ENCODE measurements at regions not wholly inside any gene's neighbourhood (a gene's known extent, or its start where the extent isn't known, plus 50 kb on each side); places are given as distances from the start of the nearest gene placed in this dataset.

DNA sequence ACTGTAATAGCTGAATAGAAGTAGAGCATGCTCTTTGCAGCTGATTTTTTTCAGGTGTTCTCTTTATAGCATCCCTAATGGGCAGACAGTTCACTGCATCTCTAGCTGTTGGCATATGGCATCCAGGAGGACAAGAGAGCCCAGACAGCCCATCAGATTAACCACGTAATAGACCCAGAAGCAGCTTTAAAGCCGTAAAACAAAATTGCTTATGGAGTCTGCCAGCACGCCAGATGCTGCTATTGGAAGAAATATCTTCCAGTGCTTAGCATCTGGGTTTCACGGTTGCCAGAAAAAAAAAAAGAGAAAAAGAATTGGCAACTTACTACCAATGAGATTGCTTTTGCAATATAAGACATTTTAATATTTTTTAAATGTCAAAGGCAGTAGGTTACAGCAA lies 869.4 kb upstream of the NUDT12 start:
- CTCF ChIA-PET: interaction anchor here (0.6 kb wide), 1 partner anchor 1867 kb away, joined by 3 read pairs; no protein-coding TSS in a partner anchor
- H3K4me2 ChIP-seq (ENCODE audit: low read depth, low read length): no peak overlapping the region
- H3K23ac ChIP-seq (ENCODE audit: low read depth, low read length): no peak overlapping the region
- no peak overlapping the region for H4K8ac ChIP-seq (ENCODE audit: low read depth in 2 of 2, low read length in 2 of 2)
- H2BK5ac ChIP-seq (ENCODE audit: low read depth, low read length, poor library complexity, severe bottlenecking): no peak overlapping the region
- no peak overlapping the region for H3K18ac ChIP-seq (ENCODE audit: low read depth, low read length)
- POLR2A ChIA-PET (ENCODE audit: unreplicated experiment): no interaction called here
- intact Hi-C loops (cut with micrococcal nuclease): loop anchor here (5.0 kb wide), 1 partner anchor 1245 kb away; no protein-coding TSS in a partner anchor
- no peaks in the 10 kb centered on the region for H3K9me3 ChIP-seq (ENCODE audit: control insufficient read depth, insufficient read depth, low read length)
- no peak overlapping the region for H2AK5ac ChIP-seq (ENCODE audit: low read depth, low read length)
- H3K14ac ChIP-seq (replicated peaks; ENCODE audit: low read depth, low read length): no peak overlapping the region
- dilution Hi-C loops (cut with HindIII; ENCODE audit: low sequenced_read_pairs, unreplicated experiment): no loop called here
- H3K27ac ChIP-seq (ENCODE audit: insufficient read depth, low read length): no peak overlapping the region
- H2AK9ac ChIP-seq (replicated peaks; ENCODE audit: low read depth, low read length, poor library complexity): no peak overlapping the region
- H3K27me3 ChIP-seq (ENCODE audit: control insufficient read depth, insufficient read depth, low read length): no peaks in the 10 kb centered on the region
- H3K4me3 ChIP-seq (ENCODE audit: insufficient read depth, low read depth, low read length): no peak overlapping the region
- no peaks in the 10 kb centered on the region for H3K9me1 ChIP-seq (ENCODE audit: insufficient read depth, low read length)
- no peak overlapping the region for H2BK15ac ChIP-seq (ENCODE audit: low read depth, low read length)
- H2AFZ ChIP-seq (replicated peaks; ENCODE audit: low read length, poor library complexity): no peak overlapping the region
- no peaks in the 10 kb centered on the region for H3K79me1 ChIP-seq (ENCODE audit: low read depth in 1 of 2, low read length in 2 of 2)
- H3K4me1 ChIP-seq (ENCODE audit: control insufficient read depth, insufficient read depth, low read length): no peaks in the 10 kb centered on the region
- H3K36me3 ChIP-seq (ENCODE audit: control insufficient read depth, insufficient read depth, low read length): no peaks in the 10 kb centered on the region
- no peak for DNase-seq
- no peak overlapping the region for H4K91ac ChIP-seq (ENCODE audit: insufficient read depth, low read depth, low read length)
- no peak overlapping the region for H3K4ac ChIP-seq (ENCODE audit: low read depth, low read length)
- no peak overlapping the region for H4K5ac ChIP-seq (ENCODE audit: low read depth, low read length)
- H2BK120ac ChIP-seq (ENCODE audit: low read depth, low read length): no peak overlapping the region
- H3K9ac ChIP-seq (ENCODE audit: low read depth, low read length): no peak overlapping the region
- no TSS peak for BruUV-seq (replicated peaks)
- TF ChIP-seq BHLHE40 (IDR thresholded peaks at IDR 0.05; ENCODE audit: low read depth, low read length): no peak
- TF ChIP-seq, protein P1, sequence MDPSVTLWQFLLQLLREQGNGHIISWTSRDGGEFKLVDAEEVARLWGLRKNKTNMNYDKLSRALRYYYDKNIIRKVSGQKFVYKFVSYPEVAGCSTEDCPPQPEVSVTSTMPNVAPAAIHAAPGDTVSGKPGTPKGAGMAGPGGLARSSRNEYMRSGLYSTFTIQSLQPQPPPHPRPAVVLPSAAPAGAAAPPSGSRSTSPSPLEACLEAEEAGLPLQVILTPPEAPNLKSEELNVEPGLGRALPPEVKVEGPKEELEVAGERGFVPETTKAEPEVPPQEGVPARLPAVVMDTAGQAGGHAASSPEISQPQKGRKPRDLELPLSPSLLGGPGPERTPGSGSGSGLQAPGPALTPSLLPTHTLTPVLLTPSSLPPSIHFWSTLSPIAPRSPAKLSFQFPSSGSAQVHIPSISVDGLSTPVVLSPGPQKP (IDR thresholded peaks at IDR 0.05; ENCODE audit: borderline replicate concordance, low read depth, low read length): no peak
- no peak overlapping the region for H3K56ac ChIP-seq (ENCODE audit: extremely low read depth, insufficient read depth, low read length)
- in situ Hi-C loops (cut with MboI; ENCODE audit: low sequenced_read_pairs): no loop called here
- ATAC-seq (ENCODE audit: low read depth): no peak
- 40% methylated on average over 2 of the region's 4 CpGs; no CpG with 5 or more reads in 1 of the 2 experiments for WGBS, 2 experiments (ENCODE audit: extremely low coverage in 2 of 2, insufficient read length in 1 of 2)
- no peak overlapping the region for H2BK20ac ChIP-seq (ENCODE audit: low read depth, low read length)
- H4K20me1 ChIP-seq (ENCODE audit: insufficient read depth, low read length): no peaks in the 10 kb centered on the region

Measured in IMR-90 (cell line).